H9 (cell line): ENCODE measurements at regions not wholly inside any gene's neighbourhood (a gene's known extent, or its start where the extent isn't known, plus 50 kb on each side); places are given as distances from the start of the nearest gene placed in this dataset.

Source experiments
- DNase-seq: peaks from one replicate; pipeline ENCODE4 v3.0.0-alpha.2; 2017
- H2AFZ ChIP-seq: one replicate; pipeline ENCODE4 v1.6.1; 2013; ENCODE audit warnings: mild to moderate bottlenecking, low read length, control low read depth, moderate library complexity
- H2AK5ac ChIP-seq: 2 replicates; pipeline ENCODE4 v1.6.1; 2013; ENCODE audit warnings: low read length, control low read depth, mixed read lengths; ENCODE audit not compliant: insufficient read length
- H2BK120ac ChIP-seq: one replicate; pipeline ENCODE4 v1.6.1; 2013; ENCODE audit warnings: low read depth, mild to moderate bottlenecking, low read length, control low read depth, inconsistent platforms; ENCODE audit not compliant: poor library complexity, severe bottlenecking
- H2BK12ac ChIP-seq: 2 replicates; pipeline ENCODE4 v1.6.1; 2013; ENCODE audit warnings: low read length, control low read depth, mixed read lengths, low read depth; ENCODE audit not compliant: insufficient read length
- H2BK15ac ChIP-seq: 2 replicates; pipeline ENCODE4 v1.6.1; 2013; ENCODE audit warnings: low read depth, low read length, control low read depth
- H2BK20ac ChIP-seq: one replicate; pipeline ENCODE4 v1.6.1; 2013; ENCODE audit warnings: low read depth, mild to moderate bottlenecking, low read length, control low read depth, inconsistent platforms; ENCODE audit not compliant: poor library complexity, severe bottlenecking
- H2BK5ac ChIP-seq: 2 replicates; pipeline ENCODE4 v1.6.1; 2013; ENCODE audit warnings: low read length, control low read depth, mixed read lengths; ENCODE audit not compliant: insufficient read length
- H3K14ac ChIP-seq: 2 replicates; pipeline ENCODE4 v1.6.1; 2013; ENCODE audit warnings: low read length, control low read depth; ENCODE audit not compliant: insufficient read depth
- H3K18ac ChIP-seq: 2 replicates; pipeline ENCODE4 v1.6.1; 2013; ENCODE audit warnings: low read depth, mild to moderate bottlenecking, mixed read lengths, low read length, control low read depth; ENCODE audit not compliant: insufficient read length
- H3K23ac ChIP-seq: 2 replicates; pipeline ENCODE4 v1.6.1; 2013; ENCODE audit warnings: low read length, control low read depth, mixed read lengths, low read depth; ENCODE audit not compliant: insufficient read length
- H3K23me2 ChIP-seq: 2 replicates; pipeline ENCODE4 v1.6.1; 2013; ENCODE audit warnings: low read depth, mild to moderate bottlenecking, mixed read lengths, low read length, control low read depth; ENCODE audit not compliant: insufficient read length, poor library complexity, severe bottlenecking
- H3K27ac ChIP-seq: 2 replicates; pipeline ENCODE4 v1.5.1; 2013; ENCODE audit warnings: low read length, control low read depth, mixed read lengths, low read depth; ENCODE audit not compliant: insufficient read length
- H3K27me3 ChIP-seq: 2 replicates; pipeline ENCODE4 v1.6.1; 2013; ENCODE audit warnings: low read length, control low read depth, inconsistent platforms; ENCODE audit not compliant: insufficient read depth
- H3K4ac ChIP-seq: 2 replicates; pipeline ENCODE4 v1.6.1; 2013; ENCODE audit warnings: low read depth, mild to moderate bottlenecking, control low read depth, inconsistent platforms, low read length, moderate library complexity
- H3K4me1 ChIP-seq: 2 replicates; pipeline ENCODE4 v1.6.1; 2013; ENCODE audit warnings: low read length, control low read depth, inconsistent platforms; ENCODE audit not compliant: insufficient read depth
- H3K4me2 ChIP-seq: 2 replicates; pipeline ENCODE4 v1.6.1; 2013; ENCODE audit warnings: low read length, control low read depth, mixed read lengths; ENCODE audit not compliant: insufficient read length, insufficient read depth
- H3K56ac ChIP-seq: 2 replicates; pipeline ENCODE4 v1.6.1; 2013; ENCODE audit warnings: low read depth, mild to moderate bottlenecking, mixed read lengths, low read length, control low read depth; ENCODE audit not compliant: insufficient read length
- H3K79me1 ChIP-seq: 2 replicates; pipeline ENCODE4 v1.6.1; 2013; ENCODE audit warnings: low read depth, mild to moderate bottlenecking, moderate library complexity, low read length, control low read depth, inconsistent platforms; ENCODE audit not compliant: insufficient read depth, poor library complexity, severe bottlenecking
- H3K79me2 ChIP-seq: 2 replicates; pipeline ENCODE4 v1.6.1; 2013; ENCODE audit warnings: low read length, control low read depth, inconsistent platforms; ENCODE audit not compliant: insufficient read depth
- H3K9ac ChIP-seq: 2 replicates; pipeline ENCODE4 v1.6.1; 2013; ENCODE audit warnings: low read length, control low read depth, mixed read lengths; ENCODE audit not compliant: insufficient read length; ENCODE audit errors: extremely low read depth
- H3K9me3 ChIP-seq: one replicate; pipeline ENCODE4 v1.6.1; 2013; ENCODE audit warnings: low read depth, low read length, inconsistent platforms; ENCODE audit not compliant: control insufficient read depth
- H3T11ph ChIP-seq: one replicate; pipeline ENCODE4 v1.6.1; 2013; ENCODE audit warnings: mild to moderate bottlenecking, low read length, control low read depth, inconsistent platforms
- H4K20me1 ChIP-seq: one replicate; pipeline ENCODE4 v1.6.1; 2013; ENCODE audit not compliant: control insufficient read depth, insufficient read length, insufficient read depth
- H4K5ac ChIP-seq: 2 replicates; pipeline ENCODE4 v1.6.1; 2013; ENCODE audit warnings: low read depth, mild to moderate bottlenecking, mixed read lengths, low read length, control low read depth; ENCODE audit not compliant: insufficient read length
- H4K8ac ChIP-seq: replicated peaks from 2 replicates; pipeline ENCODE4 v1.6.1; 2013; ENCODE audit warnings: low read length, control low read depth, mixed read lengths, low read depth; ENCODE audit not compliant: insufficient read length
- H4K91ac ChIP-seq: 2 replicates; pipeline ENCODE4 v1.6.1; 2013; ENCODE audit warnings: low read depth, mild to moderate bottlenecking, moderate library complexity, mixed read lengths, low read length, control low read depth; ENCODE audit not compliant: insufficient read length
- H3K27ac Mint-ChIP-seq, 3 experiments: 2 replicates in 2 of 3; 3 replicates in 1 of 3; pipeline ENCODE4 v1.8.0; 2020 to 2021; ENCODE audit warnings: mixed read lengths in 3 of 3, mild to moderate bottlenecking in 1 of 3, moderate library complexity in 1 of 3
- H3K27me3 Mint-ChIP-seq: 2 replicates; pipeline ENCODE4 v1.8.0; 2021; ENCODE audit warnings: low read depth, mild to moderate bottlenecking, moderate library complexity, mixed read lengths
- H3K36me3 Mint-ChIP-seq, 3 experiments: 2 replicates in 2 of 3; 3 replicates in 1 of 3; pipeline ENCODE4 v1.8.0; 2020 to 2021; ENCODE audit warnings: low read depth in 3 of 3, mixed read lengths in 3 of 3; ENCODE audit not compliant: insufficient read depth in 1 of 3
- H3K4me1 Mint-ChIP-seq, 2 experiments: 2 replicates each; pipeline ENCODE4 v1.8.0; 2020; ENCODE audit warnings: mixed read lengths in 2 of 2
- H3K4me3 Mint-ChIP-seq, 2 experiments: 2 replicates in 1 of 2; 3 replicates in 1 of 2; pipeline ENCODE4 v1.8.0; 2020 to 2021; ENCODE audit warnings: mild to moderate bottlenecking in 2 of 2, mixed read lengths in 2 of 2, moderate library complexity in 1 of 2
- H3K9me3 Mint-ChIP-seq, 2 experiments: 2 replicates in 1 of 2; 3 replicates in 1 of 2; pipeline ENCODE4 v1.8.0; 2020; ENCODE audit warnings: mild to moderate bottlenecking in 2 of 2, mixed read lengths in 2 of 2, moderate library complexity in 1 of 2
- CTCF ChIP-seq: fragments of 200-600 bp; sonication (generic); conservative IDR thresholded peaks from 3 replicates; pipeline ENCODE4 v1.8.0; 2021; ENCODE audit warnings: antibody characterized with exemption, mild to moderate bottlenecking
- WGBS: extraction: QIAGEN DNeasy Blood & Tissue Kit; methylation state at CpG from one replicate; pipeline ENCODE4 v1.1.7; 2013; ENCODE audit warnings: missing lambda C conversion rate, low lambda C conversion rate, mixed read lengths; ENCODE audit not compliant: insufficient read length; ENCODE audit errors: extremely low coverage; 5-methylcytosine and 5-hydroxymethylcytosine counted together

GRCh38 chr11:112321501-112322172, 61.0 kb upstream of the PLET1 start:
- Histone ChIP-seq H4K91ac (no peak overlapping the region), H3K4me2 (peak overlapping the region; percentile 4), H3T11ph (no peak overlapping the region), H3K4me1 (peaks cover 7% of the 10 kb centered on the region), H4K5ac (no peak overlapping the region), H3K23ac (no peak overlapping the region), H2BK5ac (no peak overlapping the region), H3K56ac (no peak overlapping the region), H3K9me3 (no peaks in the 10 kb centered on the region), H2BK120ac (no peak overlapping the region), H2BK20ac (no peak overlapping the region), H3K18ac (no peak overlapping the region), H3K9ac (no peak overlapping the region), H4K20me1 (no peaks in the 10 kb centered on the region), H3K79me1 (no peaks in the 10 kb centered on the region), H3K27ac (no peak overlapping the region), H3K79me2 (no peaks in the 10 kb centered on the region), H3K27me3 (no peaks in the 10 kb centered on the region), H2BK12ac (no peak overlapping the region), H3K4ac (no peak overlapping the region), H3K14ac (0 out of 2 replicates have a peak overlapping the region, but pooled peaks have one; percentile 6), H2AFZ (no peak overlapping the region), H2AK5ac (no peak overlapping the region), H4K8ac (no peak overlapping the region), H2BK15ac (no peak overlapping the region), H3K23me2 (no peaks in the 10 kb centered on the region)
- TF ChIP-seq CTCF = no peak
- Mint-ChIP-seq H3K4me1 (peaks cover 17 to 22% of the 10 kb centered on the region in 2 experiments), H3K4me3 (no peak overlapping the region), H3K36me3 (peaks cover 5 to 6% (median 5%) of the 10 kb centered on the region in 3 experiments; a peak in 6 of 7 replicates), H3K27ac (no peak overlapping the region), H3K27me3 (peaks cover 5% of the 10 kb centered on the region), H3K9me3 (peaks cover 10 to 12% of the 10 kb centered on the region in 2 experiments)
- DNase-seq = peak; percentile 54
- WGBS = no CpG with 5 or more reads among the region's 8 CpGs
